Esophagus muscularis mucosa (tissue), 4 donors: ENCODE measurements at regions not wholly inside any gene's neighbourhood (a gene's known extent, or its start where the extent isn't known, plus 50 kb on each side); places are given as distances from the start of the nearest gene placed in this dataset.

ENCODE experiments used
- DNase-seq: peaks from one replicate; pipeline ENCODE4 v3.0.0-alpha.2; 2017; ENCODE audit errors: extremely low spot score
- H3K27ac ChIP-seq, 4 donors: fragments of 200-600 bp; sonication (generic); replicated peaks in 1 of 4; 1 replicate in 3 of 4; 2 replicates in 1 of 4; pipeline ENCODE4 v1.5.1; 2016 to 2019; ENCODE audit warnings: mild to moderate bottlenecking in 1 of 4
- H3K27me3 ChIP-seq, 4 donors: fragments of 200-600 bp; sonication (generic); one replicate each; pipeline versions ENCODE4 v1.5.1 to v1.6.0; 2016 to 2019
- H3K36me3 ChIP-seq, 4 donors: fragments of 200-600 bp; sonication (generic); one replicate each; pipeline ENCODE4 v1.5.1; 2016 to 2019
- H3K4me1 ChIP-seq, 4 donors: fragments of 200-600 bp; sonication (generic); one replicate each; pipeline ENCODE4 v1.5.1; 2016 to 2019
- H3K4me3 ChIP-seq, 4 donors: fragments of 200-600 bp; sonication (generic); 1 replicate in 2 of 4; 2 replicates in 2 of 4; pipeline ENCODE4 v1.5.1; 2016 to 2019; ENCODE audit warnings: mild to moderate bottlenecking in 4 of 4, moderate library complexity in 1 of 4
- H3K9me3 ChIP-seq, 4 donors: fragments of 200-600 bp; sonication (generic); 1 replicate in 3 of 4; 2 replicates in 1 of 4; pipeline ENCODE4 v1.5.1; 2016 to 2019
- EP300 ChIP-seq: sonication (generic); formaldehyde crosslinking; IDR thresholded peaks from one replicate; pipeline ENCODE4 v1.6.1; 2017; ENCODE audit warnings: antibody characterized with exemption
- POLR2A ChIP-seq: fragments of 450-650 bp; IDR thresholded peaks from one replicate; pipeline ENCODE4 v1.6.1; 2017; ENCODE audit warnings: antibody characterized with exemption, moderate library complexity, mild to moderate bottlenecking, low read depth
- POLR2AphosphoS5 ChIP-seq, 2 donors: sonication (generic); formaldehyde crosslinking; IDR thresholded peaks; one replicate each; pipeline ENCODE4 v1.6.1; 2017; ENCODE audit warnings: antibody characterized with exemption in 2 of 2
- WGBS: methylation state at CpG from one replicate; pipeline ENCODE4 v1.1.5; 2018; 5-methylcytosine and 5-hydroxymethylcytosine counted together
- intact Hi-C: fragments of 100-400 bp; cut with DNase I; formaldehyde crosslinking; loops from one replicate; pipeline ENCODE4 v1.15.1; 2023
- TF ChIP-seq, protein P1 (sequence below), 3 experiments: fragments of 200-600 bp in 2 of 3; fragments of 450-650 bp in 1 of 3; sonication (generic) in 2 of 3; IDR thresholded peaks; one replicate each; pipeline ENCODE4 v1.5.1; 2017 to 2019; ENCODE audit warnings: antibody characterized with exemption in 3 of 3, mild to moderate bottlenecking in 2 of 3, moderate library complexity in 1 of 3

DNA sequence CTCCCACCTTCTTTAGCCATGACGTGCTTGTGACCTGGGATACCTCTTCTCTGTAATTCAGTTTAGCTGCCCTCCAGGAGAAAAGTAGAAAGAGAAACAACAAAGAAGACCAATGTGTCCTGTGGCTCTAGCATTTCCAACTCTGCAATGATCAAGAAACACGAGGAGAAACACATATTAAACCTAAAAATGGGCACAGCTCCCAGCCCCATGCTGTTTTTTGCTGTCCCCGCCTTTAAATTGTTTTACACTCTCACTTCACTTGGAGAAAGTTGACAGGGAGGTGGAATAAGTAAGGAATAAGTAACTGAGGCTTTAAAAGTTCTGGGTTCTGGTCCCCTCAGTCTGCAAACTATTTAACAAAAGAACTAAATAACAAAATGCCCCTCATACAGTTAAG lies 390.6 kb downstream of the TNS1 start:
- Histone ChIP-seq H3K36me3 (no peaks in the 10 kb centered on the region), H3K27ac (no peak overlapping the region), H3K9me3 (no peaks in the 10 kb centered on the region), H3K4me3 (no peak overlapping the region), H3K27me3 (no peaks in the 10 kb centered on the region), H3K4me1 (peaks cover 7 to 17% (median 10%) of the 10 kb centered on the region in 4 donors)
- TF ChIP-seq EP300 = no peak
- no peak for TF ChIP-seq POLR2AphosphoS5 (IDR thresholded peaks at IDR 0.05)
- TF ChIP-seq, protein P1, sequence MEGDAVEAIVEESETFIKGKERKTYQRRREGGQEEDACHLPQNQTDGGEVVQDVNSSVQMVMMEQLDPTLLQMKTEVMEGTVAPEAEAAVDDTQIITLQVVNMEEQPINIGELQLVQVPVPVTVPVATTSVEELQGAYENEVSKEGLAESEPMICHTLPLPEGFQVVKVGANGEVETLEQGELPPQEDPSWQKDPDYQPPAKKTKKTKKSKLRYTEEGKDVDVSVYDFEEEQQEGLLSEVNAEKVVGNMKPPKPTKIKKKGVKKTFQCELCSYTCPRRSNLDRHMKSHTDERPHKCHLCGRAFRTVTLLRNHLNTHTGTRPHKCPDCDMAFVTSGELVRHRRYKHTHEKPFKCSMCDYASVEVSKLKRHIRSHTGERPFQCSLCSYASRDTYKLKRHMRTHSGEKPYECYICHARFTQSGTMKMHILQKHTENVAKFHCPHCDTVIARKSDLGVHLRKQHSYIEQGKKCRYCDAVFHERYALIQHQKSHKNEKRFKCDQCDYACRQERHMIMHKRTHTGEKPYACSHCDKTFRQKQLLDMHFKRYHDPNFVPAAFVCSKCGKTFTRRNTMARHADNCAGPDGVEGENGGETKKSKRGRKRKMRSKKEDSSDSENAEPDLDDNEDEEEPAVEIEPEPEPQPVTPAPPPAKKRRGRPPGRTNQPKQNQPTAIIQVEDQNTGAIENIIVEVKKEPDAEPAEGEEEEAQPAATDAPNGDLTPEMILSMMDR (IDR thresholded peaks at IDR 0.05) = no peak
- TF ChIP-seq POLR2A = no peak
- intact Hi-C loops = no loop called here
- no peak for DNase-seq
- WGBS = 71% methylated on average over 3 of the region's 3 CpGs

GRCh38 chr2:217611626-217612127 lies 391.1 kb downstream of the TNS1 start:
- TF ChIP-seq, protein P1 (IDR thresholded peaks at IDR 0.05) = no peak
- no peak for TF ChIP-seq EP300
- TF ChIP-seq POLR2AphosphoS5 (IDR thresholded peaks at IDR 0.05) = no peak
- TF ChIP-seq POLR2A = no peak
- no peak for DNase-seq
- WGBS = 90% methylated on average over 2 of the region's 5 CpGs
- Histone ChIP-seq H3K27me3 (no peaks in the 10 kb centered on the region), H3K4me1 (peaks cover 2 to 14% (median 5%) of the 10 kb centered on the region in 4 donors), H3K4me3 (no peak overlapping the region), H3K9me3 (no peaks in the 10 kb centered on the region), H3K36me3 (no peaks in the 10 kb centered on the region), H3K27ac (no peak overlapping the region)
- intact Hi-C loops = no loop called here

- Histone ChIP-seq H3K9me3 (no peaks in the 10 kb centered on the region), H3K27ac (no peak overlapping the region), H3K27me3 (no peaks in the 10 kb centered on the region), H3K4me1 (peaks cover 0 to 7% (median under 1%) of the 10 kb centered on the region in 4 donors), H3K4me3 (no peak overlapping the region), H3K36me3 (no peaks in the 10 kb centered on the region)
- WGBS = 100% methylated on average over 1 of the region's 4 CpGs
- DNase-seq = no peak
- TF ChIP-seq POLR2A (no peak), EP300 (no peak), POLR2AphosphoS5 (IDR thresholded peaks at IDR 0.05) (no peak)
- TF ChIP-seq, protein P1 (IDR thresholded peaks at IDR 0.05) = no peak
- intact Hi-C loops = no loop called here
Measured at GRCh38 chr2:217611056-217611455, 391.7 kb downstream of the TNS1 start.

DNA sequence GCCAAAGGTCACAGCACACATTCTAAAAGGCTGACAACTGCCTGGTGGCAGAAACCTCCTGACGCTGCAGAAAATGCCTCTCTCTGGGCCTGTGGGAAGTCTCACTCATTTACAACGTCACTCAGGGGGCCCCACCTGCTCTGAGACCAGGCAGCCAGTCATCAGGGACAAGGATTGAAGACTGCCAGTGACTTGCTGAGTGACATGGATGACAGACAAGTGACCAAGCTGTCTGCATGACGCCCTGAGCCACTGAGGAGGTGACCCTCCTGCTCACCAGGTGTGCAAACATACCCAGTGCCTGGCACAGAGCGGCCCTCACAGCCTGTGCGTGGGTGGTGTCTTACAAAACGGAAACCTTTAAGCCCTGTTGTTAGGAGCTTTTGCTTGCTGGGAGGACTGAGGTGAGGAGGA lies 392.4 kb downstream of the TNS1 start:
- no peak for TF ChIP-seq POLR2AphosphoS5 (IDR thresholded peaks at IDR 0.05)
- no peak for TF ChIP-seq POLR2A
- TF ChIP-seq, protein P1 (IDR thresholded peaks at IDR 0.05) = no peak
- TF ChIP-seq EP300 = no peak
- intact Hi-C loops = no loop called here
- Histone ChIP-seq H3K4me1 (peaks cover 0 to 6% (median under 1%) of the 10 kb centered on the region in 4 donors), H3K9me3 (no peaks in the 10 kb centered on the region), H3K4me3 (no peak overlapping the region), H3K36me3 (no peaks in the 10 kb centered on the region), H3K27ac (no peak overlapping the region), H3K27me3 (no peaks in the 10 kb centered on the region)
- no peak for DNase-seq
- WGBS = 67% methylated on average over 6 of the region's 6 CpGs

DNA sequence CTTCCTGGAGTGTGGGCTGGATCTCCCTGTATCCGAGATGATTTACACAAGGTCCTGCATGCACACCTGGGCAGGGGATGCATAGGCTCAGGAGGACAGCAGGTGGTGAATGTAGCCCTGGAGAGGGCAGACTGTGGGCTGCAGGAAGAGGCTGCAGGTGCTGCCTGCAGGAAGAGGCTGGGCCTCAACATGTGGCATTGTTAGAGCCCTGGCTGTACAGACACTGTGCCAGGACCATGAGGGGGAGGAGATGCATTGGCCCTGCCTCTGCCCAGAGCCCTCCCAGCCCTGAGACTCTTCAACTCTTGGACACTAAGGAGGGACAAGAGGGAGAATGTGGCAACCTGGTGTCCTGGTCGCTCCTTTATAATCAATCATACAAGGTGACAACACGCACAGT lies 392.8 kb downstream of the TNS1 start:
- no peak for DNase-seq
- TF ChIP-seq, protein P1 (IDR thresholded peaks at IDR 0.05) = no peak
- TF ChIP-seq EP300 (no peak), POLR2AphosphoS5 (IDR thresholded peaks at IDR 0.05) (no peak), POLR2A (no peak)
- Histone ChIP-seq H3K4me3 (no peak overlapping the region), H3K9me3 (no peaks in the 10 kb centered on the region), H3K36me3 (no peaks in the 10 kb centered on the region), H3K27me3 (no peaks in the 10 kb centered on the region), H3K27ac (no peak overlapping the region), H3K4me1 (peaks cover 4 to 9% (median 6%) of the 10 kb centered on the region in 4 donors)
- intact Hi-C loops = no loop called here
- 85% methylated on average over 2 of the region's 3 CpGs for WGBS
